A673 (cell line): ENCODE measurements at regions not wholly inside any gene's neighbourhood (a gene's known extent, or its start where the extent isn't known, plus 50 kb on each side); places are given as distances from the start of the nearest gene placed in this dataset.
A peak's percentile ranks its signal among the peaks of the same experiment; 100 is the strongest.
"Not testable (repeated sequence)": the region's sequence is repeated elsewhere in the genome, so short reads cannot be mapped to it uniquely, and the experiment has no call there.

Source experiments
- BruUV-seq: library from RNA; stranded (reverse); fragments of 400-500 nt; replicated peaks from 2 replicates; lab custom pipeline; 2021; lab: Mats Ljungman, UMichigan
- CTCF ChIA-PET: fragments of 300-600 bp; sonication (Branson Sonifier 250); formaldehyde crosslinking; loops from one replicate; lab custom pipeline; 2022; ENCODE audit warnings: antibody characterized with exemption; lab: Charles Lee
- POLR2A ChIA-PET: fragments of 300-600 bp; sonication (Branson Sonifier 250); formaldehyde crosslinking; loops from one replicate; lab custom pipeline; 2022; ENCODE audit warnings: antibody characterized with exemption; ENCODE audit not compliant: low non-redundant PET; lab: Charles Lee
- DNase-seq: peaks from one replicate; pipeline ENCODE4 v3.0.0-alpha.2; 2015; ENCODE audit warnings: low spot score
- H3K27ac ChIP-seq: fragments of 200-600 bp; sonication (generic); 2 replicates; pipeline ENCODE4 v1.5.1; 2016; ENCODE audit warnings: mixed run types, low read depth, mild to moderate bottlenecking, mixed read lengths, antibody characterized with exemption, low read length; ENCODE audit not compliant: poor library complexity, severe bottlenecking
- H3K27me3 ChIP-seq: fragments of 200-600 bp; sonication (generic); replicated peaks from 2 replicates; pipeline ENCODE4 v1.6.1; 2017; ENCODE audit warnings: mixed run types, low read depth, mild to moderate bottlenecking, mixed read lengths, antibody characterized with exemption, low read length; ENCODE audit not compliant: insufficient read depth, poor library complexity
- H3K36me3 ChIP-seq: fragments of 200-600 bp; sonication (generic); 2 replicates; pipeline ENCODE4 v1.6.1; 2016; ENCODE audit warnings: mixed run types, mild to moderate bottlenecking, mixed read lengths, antibody characterized with exemption, low read length; ENCODE audit not compliant: insufficient read depth, poor library complexity, severe bottlenecking
- H3K4me1 ChIP-seq: fragments of 200-600 bp; sonication (generic); 2 replicates; pipeline ENCODE4 v1.6.1; 2017; ENCODE audit warnings: mixed run types, mild to moderate bottlenecking, mixed read lengths, antibody characterized with exemption, low read length; ENCODE audit not compliant: insufficient read depth, poor library complexity, severe bottlenecking
- H3K4me3 ChIP-seq: fragments of 200-600 bp; sonication (generic); 2 replicates; pipeline ENCODE4 v1.5.1; 2016; ENCODE audit warnings: low read depth, mixed run types, mild to moderate bottlenecking, mixed read lengths, low read length; ENCODE audit not compliant: poor library complexity, severe bottlenecking
- H3K9me3 ChIP-seq: fragments of 200-600 bp; sonication (generic); 2 replicates; pipeline ENCODE4 v1.6.1; 2016; ENCODE audit warnings: mixed run types, low read depth, mild to moderate bottlenecking, mixed read lengths, antibody characterized with exemption, low read length; ENCODE audit not compliant: poor library complexity, severe bottlenecking
- CTCF ChIP-seq: fragments of 300-800, 200-600 bp; sonication (generic); conservative IDR thresholded peaks from 2 replicates; pipeline ENCODE4 v1.5.1; 2017; ENCODE audit warnings: low read depth, mild to moderate bottlenecking, antibody characterized with exemption, low read length, moderate library complexity, mixed read lengths
- EZH2 ChIP-seq: fragments of 200-600 bp; sonication (generic); IDR thresholded peaks from 2 replicates; pipeline ENCODE4 v1.6.1; 2017; ENCODE audit warnings: borderline replicate concordance, low read depth, mild to moderate bottlenecking, mixed read lengths, antibody characterized with exemption, low read length; ENCODE audit not compliant: poor library complexity, severe bottlenecking
- intact Hi-C: fragments of 100-400 bp; cut with micrococcal nuclease; formaldehyde crosslinking; loops from one replicate; pipeline ENCODE4 v1.10.0; 2022; ENCODE audit not compliant: unreplicated experiment

GRCh38 chr11:128036556-128037093 lies 550.7 kb downstream of the ETS1 start:
- no TSS peak for BruUV-seq
- intact Hi-C loops = no loop called here

GRCh38 chr11:128036006-128036405 lies 551.4 kb downstream of the ETS1 start:
- no peaks in the 10 kb centered on the region for H3K9me3 ChIP-seq
- no peaks in the 10 kb centered on the region for H3K4me1 ChIP-seq
- H3K27me3 ChIP-seq = peaks cover 4% of the 10 kb centered on the region
- H3K36me3 ChIP-seq = no peaks in the 10 kb centered on the region
- BruUV-seq = no TSS peak
- TF ChIP-seq EZH2 (no peak), CTCF (no peak)
- no peak for DNase-seq
- intact Hi-C loops = no loop called here
- H3K27ac ChIP-seq = no peak overlapping the region
- ChIA-PET POLR2A (no interaction called here), CTCF (no interaction called here)
- H3K4me3 ChIP-seq = no peak overlapping the region

More at GRCh38 chr11:128036556-128037093, 550.7 kb downstream of the ETS1 start:
- H3K9me3 ChIP-seq = no peaks in the 10 kb centered on the region
- H3K4me1 ChIP-seq = no peaks in the 10 kb centered on the region
- H3K36me3 ChIP-seq = no peaks in the 10 kb centered on the region
- no peak for TF ChIP-seq EZH2
- TF ChIP-seq CTCF = no peak
- H3K4me3 ChIP-seq = no peak overlapping the region
- DNase-seq = no peak
- no peak overlapping the region for H3K27ac ChIP-seq
- CTCF ChIA-PET = no interaction called here
- POLR2A ChIA-PET = no interaction called here
- H3K27me3 ChIP-seq = no peaks in the 10 kb centered on the region

GRCh38 chr11:128031538-128032134 lies 555.7 kb downstream of the ETS1 start:
- BruUV-seq, H3K27ac ChIP-seq, H3K4me1 ChIP-seq, POLR2A ChIA-PET, H3K9me3 ChIP-seq, H3K36me3 ChIP-seq, H3K4me3 ChIP-seq: not testable (repeated sequence)
- CTCF ChIA-PET = interaction anchor here (1.0 kb wide), 1 partner anchor 126 kb away, joined by 6 read pairs; no protein-coding TSS in a partner anchor
- DNase-seq = peak; percentile 82
- intact Hi-C loops = loop anchor here (1.0 to 5.0 kb wide), 5 partner anchors 126 to 816 kb away; no protein-coding TSS in a partner anchor
- H3K27me3 ChIP-seq = peaks cover 40% of the 10 kb centered on the region
- peak; percentile 86 for TF ChIP-seq CTCF
